GM18907 (cell line): ENCODE measurements at regions not wholly inside any gene's neighbourhood (a gene's known extent, or its start where the extent isn't known, plus 50 kb on each side); places are given as distances from the start of the nearest gene placed in this dataset.

Source experiments
- ATAC-seq: cut with Tn5 transposase; IDR thresholded peaks from one replicate; pipeline ENCODE4 v1.9.1; 2021; ENCODE audit warnings: mild to moderate bottlenecking, moderate library complexity; ENCODE audit not compliant: unreplicated experiment

GRCh38 chr17:63365366-63366240 lies 80.5 kb downstream of the CYB561 start:
- ATAC-seq, result no peak

- no peak for ATAC-seq
Observed at GRCh38 chr17:63366241-63366566, 79.9 kb downstream of the CYB561 start.

- no peak for ATAC-seq
Observed at GRCh38 chr17:63369233-63369632, 76.9 kb downstream of the CYB561 start.

GRCh38 chr17:63370696-63371095 lies 75.4 kb downstream of the CYB561 start:
- ATAC-seq, result no peak

- no peak for ATAC-seq
Observed at GRCh38 chr17:63376949-63377348, 69.2 kb downstream of the CYB561 start.

- no peak for ATAC-seq
Observed at GRCh38 chr17:63378411-63379375, 67.4 kb downstream of the CYB561 start.

- no peak for ATAC-seq
Observed at GRCh38 chr17:63379636-63380035, 66.5 kb downstream of the CYB561 start.

GRCh38 chr17:63381101-63381729 lies 64.9 kb downstream of the CYB561 start:
- no peak for ATAC-seq

- ATAC-seq, result no peak
Observed at GRCh38 chr17:63382136-63382535, 64.0 kb downstream of the CYB561 start.
